ENCODE measurements at regions not wholly inside any gene's neighbourhood (a gene's known extent, or its start where the extent isn't known, plus 50 kb on each side); places are given as distances from the start of the nearest gene placed in this dataset.

DNA sequence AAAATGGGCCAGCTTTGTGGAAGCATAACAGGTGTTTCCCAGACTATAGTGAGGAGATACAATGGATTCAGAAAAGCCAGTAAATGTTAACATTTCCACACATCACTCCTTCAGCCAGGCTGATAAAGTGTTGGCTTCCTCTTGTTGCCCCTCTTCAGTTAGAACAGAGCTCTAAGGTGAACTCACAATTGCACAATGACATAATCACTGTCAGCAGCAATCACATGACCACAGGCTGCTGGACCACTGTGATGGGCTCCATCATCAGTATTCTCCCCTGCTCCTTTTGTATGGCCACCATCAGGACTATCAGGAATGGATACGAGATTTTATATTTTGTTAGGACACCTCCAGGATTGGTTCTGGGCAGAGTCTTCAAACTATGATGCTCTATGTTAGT lies 849.4 kb upstream of the GHITM start:
- Histone ChIP-seq H4K91ac (replicated peaks; ENCODE audit: insufficient read length, low read length) (no peak overlapping the region), H3K27me3 (replicated peaks in 1 of 4; ENCODE audit: control insufficient read depth in 3 of 4, extremely low read depth in 1 of 4, insufficient read depth in 3 of 4, low read length in 3 of 4) (no peaks in the 10 kb centered on the region), H2BK120ac (replicated peaks; ENCODE audit: low read depth, low read length) (no peak overlapping the region), H3K18ac (ENCODE audit: extremely low read depth, low read length) (no peak overlapping the region), H3K56ac (replicated peaks; ENCODE audit: insufficient read length, low read depth, low read length) (no peak overlapping the region), H3K23ac (ENCODE audit: insufficient read length) (no peak overlapping the region), H3K9ac (replicated peaks in 1 of 4; ENCODE audit: extremely low read depth in 1 of 4, low read depth in 3 of 4, low read length in 3 of 4) (no peak overlapping the region; a peak in 1 of 7 replicates), H3K36me3 (ENCODE audit: control insufficient read depth in 2 of 4, insufficient read depth in 4 of 4, low read length in 3 of 4) (no peaks in the 10 kb centered on the region), H3K14ac (ENCODE audit: insufficient read length) (no peak overlapping the region), H3K27ac (ENCODE audit: low read depth, low read length) (no peak overlapping the region), H4K20me1 (replicated peaks in 1 of 2; ENCODE audit: control insufficient read depth in 1 of 2, insufficient read depth in 2 of 2, low read length in 2 of 2) (no peaks in the 10 kb centered on the region), H3K9me3 (ENCODE audit: insufficient read depth in 2 of 2, low read depth in 1 of 2, low read length in 1 of 2) (peaks cover 2 to 3% of the 10 kb centered on the region in 2 experiments; a peak in 2 of 4 replicates), H4K8ac (ENCODE audit: extremely low read depth, insufficient read depth, low read length) (no peak overlapping the region), H3K4me3 (ENCODE audit: extremely low read depth in 1 of 4, insufficient read depth in 2 of 4, low read depth in 3 of 4, low read length in 4 of 4) (no peak overlapping the region), H4K5ac (ENCODE audit: insufficient read length, low read depth, low read length) (no peak overlapping the region), H2BK12ac (ENCODE audit: low read depth, low read length) (no peak overlapping the region), H2BK5ac (ENCODE audit: low read depth, low read length) (no peak overlapping the region), H3K79me1 (ENCODE audit: low read depth, low read length) (no peaks in the 10 kb centered on the region), H2AFZ (ENCODE audit: low read length) (0 out of 2 replicates have a peak overlapping the region, but pooled peaks have one; percentile 21), H3K79me2 (ENCODE audit: control insufficient read depth in 1 of 2, insufficient read depth in 2 of 2, low read length in 2 of 2) (no peaks in the 10 kb centered on the region), H3K4ac (replicated peaks; ENCODE audit: insufficient read length, low read depth, low read length) (no peak overlapping the region), H3K4me1 (replicated peaks in 1 of 4; ENCODE audit: control insufficient read depth in 3 of 4, insufficient read depth in 4 of 4, low read length in 3 of 4) (no peaks in the 10 kb centered on the region; a peak in 1 of 7 replicates), H2BK15ac (ENCODE audit: low read length) (no peak overlapping the region), H3K23me2 (ENCODE audit: low read depth, low read length) (no peaks in the 10 kb centered on the region), H3K4me2 (ENCODE audit: insufficient read depth in 1 of 2, low read depth in 2 of 2, low read length in 2 of 2) (no peak overlapping the region), H2BK20ac (ENCODE audit: low read length) (no peak overlapping the region), H2AK5ac (ENCODE audit: low read depth, low read length) (no peak overlapping the region)
- ChIA-PET CTCF (ENCODE audit: partially characterized antibody) (interaction anchor here (0.6 kb wide), 1 partner anchor 44 kb away, joined by 3 read pairs; no protein-coding TSS in a partner anchor), POLR2A (ENCODE audit: partially characterized antibody) (no interaction called here)
- FAIRE-seq (no peak), DNase-seq (ENCODE audit: low read depth in 1 of 2, low spot score in 2 of 2) (no peak)
- WGBS, 2 experiments (ENCODE audit: extremely low coverage in 1 of 2, insufficient coverage in 1 of 2, insufficient read length in 1 of 2, insufficient replicate concordance in 2 of 2, low coverage in 1 of 2, low lambda C conversion rate in 2 of 2, missing lambda C conversion rate in 1 of 2) = 90% methylated on average over 1 of the region's 1 CpG; no CpG with 5 or more reads in 1 of the 2 experiments
- TF ChIP-seq CHD2 (IDR thresholded peaks at IDR 0.05; ENCODE audit: low read length) (no peak), USF2 (IDR thresholded peaks at IDR 0.05; ENCODE audit: low read length) (no peak), TBP (IDR thresholded peaks at IDR 0.05; ENCODE audit: low read depth, low read length) (no peak), EZH2 (IDR thresholded peaks at IDR 0.05; ENCODE audit: low read depth, low read length, severe bottlenecking) (no peak), MAFK (IDR thresholded peaks at IDR 0.05; ENCODE audit: low read depth, low read length) (no peak), SRF (IDR thresholded peaks at IDR 0.05; ENCODE audit: low read depth, low read length) (no peak)
